Epithelial cell of proximal tubule (primary cell): ENCODE measurements at regions not wholly inside any gene's neighbourhood (a gene's known extent, or its start where the extent isn't known, plus 50 kb on each side); places are given as distances from the start of the nearest gene placed in this dataset.

Experiments used
- DNase-seq: peaks from one replicate; pipeline ENCODE4 v3.0.0-alpha.2; 2011; ENCODE audit warnings: low read depth
- H3K4me3 ChIP-seq: 2 replicates; pipeline ENCODE4 v1.5.1; 2011; ENCODE audit warnings: low read depth, mild to moderate bottlenecking, low read length
- TF ChIP-seq, protein P1 (sequence below): conservative IDR thresholded peaks from 2 replicates; pipeline ENCODE4 v1.5.1; 2012; ENCODE audit warnings: low read depth, mild to moderate bottlenecking, low read length

DNA sequence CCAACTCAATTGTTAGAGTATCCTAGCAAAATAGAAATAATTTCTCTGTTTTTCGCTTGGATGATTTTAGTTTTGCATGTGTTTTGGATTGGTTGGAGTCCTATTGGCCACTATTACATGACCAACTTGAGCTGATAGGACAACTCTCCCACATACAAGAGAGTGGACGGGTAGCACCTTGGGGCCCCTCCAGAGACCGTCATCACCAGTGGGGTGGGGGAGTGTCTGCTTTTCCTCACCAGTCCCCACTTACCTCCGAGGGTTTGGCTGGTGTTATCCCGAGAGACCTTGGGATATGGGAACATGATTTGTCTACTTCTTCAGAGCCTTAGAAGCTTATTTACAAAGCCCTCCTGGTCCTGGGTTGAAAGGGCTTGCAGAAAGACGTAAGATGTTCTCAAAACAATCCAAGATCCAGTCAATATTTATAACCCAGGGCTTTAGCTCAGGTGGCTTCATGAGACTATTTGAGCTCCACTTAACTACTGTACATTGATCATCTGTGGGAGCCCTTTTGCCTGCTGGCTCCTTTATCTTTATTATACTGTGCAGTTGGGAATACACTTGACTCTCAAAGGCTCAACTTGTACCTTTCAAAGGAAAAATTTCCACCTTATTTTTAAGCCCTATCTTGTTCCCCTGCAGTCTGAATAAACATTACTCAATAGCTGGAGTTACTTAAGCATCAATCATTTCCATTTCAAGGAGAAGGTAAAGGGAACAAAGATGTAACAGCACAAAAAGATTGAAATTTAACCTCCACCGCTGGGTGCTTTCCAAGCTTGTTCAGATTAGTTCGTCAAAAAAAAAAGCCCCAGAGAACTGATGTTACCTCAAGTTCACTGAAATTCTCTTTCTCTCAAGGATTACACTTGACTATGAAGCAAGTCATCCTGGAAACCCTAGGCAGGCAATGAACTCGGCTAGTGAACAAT lies 119.7 kb downstream of the WDR11 start:
- TF ChIP-seq, protein P1, sequence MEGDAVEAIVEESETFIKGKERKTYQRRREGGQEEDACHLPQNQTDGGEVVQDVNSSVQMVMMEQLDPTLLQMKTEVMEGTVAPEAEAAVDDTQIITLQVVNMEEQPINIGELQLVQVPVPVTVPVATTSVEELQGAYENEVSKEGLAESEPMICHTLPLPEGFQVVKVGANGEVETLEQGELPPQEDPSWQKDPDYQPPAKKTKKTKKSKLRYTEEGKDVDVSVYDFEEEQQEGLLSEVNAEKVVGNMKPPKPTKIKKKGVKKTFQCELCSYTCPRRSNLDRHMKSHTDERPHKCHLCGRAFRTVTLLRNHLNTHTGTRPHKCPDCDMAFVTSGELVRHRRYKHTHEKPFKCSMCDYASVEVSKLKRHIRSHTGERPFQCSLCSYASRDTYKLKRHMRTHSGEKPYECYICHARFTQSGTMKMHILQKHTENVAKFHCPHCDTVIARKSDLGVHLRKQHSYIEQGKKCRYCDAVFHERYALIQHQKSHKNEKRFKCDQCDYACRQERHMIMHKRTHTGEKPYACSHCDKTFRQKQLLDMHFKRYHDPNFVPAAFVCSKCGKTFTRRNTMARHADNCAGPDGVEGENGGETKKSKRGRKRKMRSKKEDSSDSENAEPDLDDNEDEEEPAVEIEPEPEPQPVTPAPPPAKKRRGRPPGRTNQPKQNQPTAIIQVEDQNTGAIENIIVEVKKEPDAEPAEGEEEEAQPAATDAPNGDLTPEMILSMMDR, result no peak
- peak; percentile 39 for DNase-seq
- H3K4me3 ChIP-seq, result no peak overlapping the region

DNA sequence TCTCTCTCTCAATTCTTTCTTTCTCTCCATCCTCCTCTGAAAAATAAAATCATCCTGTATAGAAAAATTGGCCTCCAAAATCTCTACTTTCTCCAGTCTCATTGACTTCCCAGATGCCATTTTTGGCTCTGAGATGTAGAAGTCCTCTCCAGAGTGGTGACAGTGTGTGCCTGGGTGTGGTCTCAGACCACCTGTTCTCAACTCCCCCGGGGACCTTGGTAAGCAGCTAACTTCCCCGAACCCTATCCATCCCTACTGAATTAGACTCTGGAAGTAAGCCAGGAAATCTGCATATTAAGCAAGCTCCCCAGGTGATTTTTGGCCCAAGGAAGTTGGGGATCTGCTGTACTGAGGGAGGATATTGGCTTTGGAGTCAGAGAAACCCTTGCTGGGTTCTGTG lies 120.5 kb downstream of the WDR11 start:
- no peak overlapping the region for H3K4me3 ChIP-seq
- TF ChIP-seq, protein P1, result no peak
- DNase-seq, result no peak

DNA sequence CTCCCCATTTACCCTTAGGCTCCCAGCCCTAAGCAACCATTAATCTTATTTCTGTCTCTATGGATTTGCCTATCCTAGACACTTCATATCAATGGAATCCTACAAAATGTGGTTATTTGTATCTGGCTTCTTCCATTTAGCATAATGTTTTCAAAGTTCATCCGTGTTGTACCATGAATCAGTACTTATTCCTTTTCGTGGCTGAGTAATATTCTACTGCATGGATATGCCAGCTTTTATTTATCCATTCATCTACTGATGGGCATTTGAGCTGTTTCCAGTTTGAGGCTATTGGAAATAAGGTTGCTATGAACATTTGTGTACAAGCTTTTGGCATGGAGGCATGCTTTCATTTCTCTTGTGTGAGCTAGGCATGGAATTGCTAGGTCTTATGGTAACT lies 121.1 kb downstream of the WDR11 start:
- DNase-seq, result no peak
- TF ChIP-seq, protein P1, result no peak
- H3K4me3 ChIP-seq, result no peak overlapping the region

DNA sequence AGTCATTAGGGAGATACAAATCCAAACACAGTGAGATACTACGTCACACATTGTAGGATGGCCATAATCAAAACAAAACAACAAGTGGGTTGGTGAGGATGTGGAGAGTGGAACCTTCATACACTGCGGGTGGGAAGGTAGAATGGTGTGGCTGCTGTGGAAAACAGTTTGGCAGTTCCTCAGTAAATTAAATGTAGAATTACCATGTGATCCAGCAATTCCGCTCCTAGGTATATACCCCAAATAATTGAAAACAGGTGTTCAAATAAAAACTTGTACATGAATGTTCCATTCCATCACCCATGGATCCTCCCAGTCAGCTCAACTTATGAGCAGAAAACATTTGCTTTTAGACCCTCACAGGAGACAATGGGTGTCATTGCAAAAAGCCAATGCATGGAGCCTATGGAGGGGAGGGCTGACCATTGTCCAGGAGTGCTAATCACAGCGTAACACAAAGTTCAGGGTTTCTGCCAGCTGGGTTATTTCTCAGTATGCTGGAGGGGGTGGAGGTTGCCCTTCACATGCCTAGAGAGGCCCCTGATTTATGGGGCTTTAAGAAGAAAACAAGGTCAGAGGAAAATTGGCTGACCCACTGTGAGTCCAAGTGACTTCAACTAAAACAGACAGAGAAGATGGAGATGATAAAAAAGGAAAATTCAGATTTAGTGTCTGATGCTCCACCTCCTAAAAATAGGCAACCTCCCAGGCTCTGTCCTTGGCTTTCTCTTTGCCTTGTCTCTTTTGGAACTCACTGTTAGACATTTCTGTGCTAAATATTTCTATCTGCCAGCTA lies 124.1 kb downstream of the WDR11 start:
- TF ChIP-seq, protein P1, result no peak
- H3K4me3 ChIP-seq, result no peak overlapping the region
- DNase-seq, result no peak

DNA sequence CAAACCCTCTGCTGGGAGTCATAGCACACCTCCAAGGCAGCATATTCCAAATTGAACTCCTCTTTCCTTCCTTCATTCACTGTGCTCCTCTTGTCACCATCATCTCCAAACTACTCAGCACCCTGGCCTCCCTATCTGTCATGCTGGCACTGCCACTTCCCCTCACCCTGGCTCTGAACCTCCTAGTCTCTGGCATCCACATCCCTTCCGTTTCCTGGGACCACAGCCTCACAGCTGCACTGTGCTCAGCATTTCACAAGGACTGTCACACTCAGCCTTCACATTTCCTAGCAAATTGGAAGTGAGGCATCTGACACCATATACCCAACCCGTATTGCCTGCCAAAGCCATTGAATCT lies 124.7 kb downstream of the WDR11 start:
- TF ChIP-seq, protein P1, result no peak
- H3K4me3 ChIP-seq, result no peak overlapping the region
- DNase-seq, result no peak

DNA sequence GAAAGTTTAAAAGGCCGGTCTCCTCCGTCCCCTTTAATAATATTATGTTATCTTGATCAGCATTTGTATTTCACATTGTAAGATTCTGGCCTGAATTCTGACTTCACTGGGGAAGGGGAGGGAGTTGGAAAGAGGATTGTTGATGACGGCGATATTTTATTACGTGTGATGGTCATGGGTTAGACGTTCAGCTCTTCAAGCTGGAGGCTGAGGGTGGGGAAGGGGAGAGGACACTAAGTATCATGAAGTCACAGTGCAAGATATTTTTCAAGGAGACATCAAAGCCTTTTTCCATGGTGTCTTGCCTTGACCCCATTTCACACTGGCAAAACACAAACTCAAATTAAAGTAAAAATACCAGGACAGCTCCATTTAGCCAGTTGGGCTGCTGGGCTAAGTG lies 126.7 kb downstream of the WDR11 start:
- no peak for DNase-seq
- TF ChIP-seq, protein P1, result no peak
- H3K4me3 ChIP-seq, result no peak overlapping the region
